Prostate gland (tissue), 2 donors: ENCODE measurements at regions not wholly inside any gene's neighbourhood (a gene's known extent, or its start where the extent isn't known, plus 50 kb on each side); places are given as distances from the start of the nearest gene placed in this dataset.

Experiments
- POLR2A ChIP-seq: fragments of 450-650 bp; IDR thresholded peaks from one replicate; pipeline ENCODE4 v1.6.1; 2016; ENCODE audit warnings: antibody characterized with exemption, mild to moderate bottlenecking
- TF ChIP-seq, protein P1 (sequence below), 4 experiments: fragments of 200-600 bp in 2 of 4; fragments of 450-650 bp in 2 of 4; sonication (generic) in 2 of 4; IDR thresholded peaks; 1 replicate in 3 of 4; 2 replicates in 1 of 4; pipeline ENCODE4 v1.5.1; 2016 to 2019; ENCODE audit warnings: antibody characterized with exemption in 4 of 4, mild to moderate bottlenecking in 2 of 4, moderate library complexity in 2 of 4

GRCh38 chr7:84845971-84846370 lies 340.9 kb downstream of the SEMA3D start:
- TF ChIP-seq POLR2A, result no peak
- TF ChIP-seq, protein P1, sequence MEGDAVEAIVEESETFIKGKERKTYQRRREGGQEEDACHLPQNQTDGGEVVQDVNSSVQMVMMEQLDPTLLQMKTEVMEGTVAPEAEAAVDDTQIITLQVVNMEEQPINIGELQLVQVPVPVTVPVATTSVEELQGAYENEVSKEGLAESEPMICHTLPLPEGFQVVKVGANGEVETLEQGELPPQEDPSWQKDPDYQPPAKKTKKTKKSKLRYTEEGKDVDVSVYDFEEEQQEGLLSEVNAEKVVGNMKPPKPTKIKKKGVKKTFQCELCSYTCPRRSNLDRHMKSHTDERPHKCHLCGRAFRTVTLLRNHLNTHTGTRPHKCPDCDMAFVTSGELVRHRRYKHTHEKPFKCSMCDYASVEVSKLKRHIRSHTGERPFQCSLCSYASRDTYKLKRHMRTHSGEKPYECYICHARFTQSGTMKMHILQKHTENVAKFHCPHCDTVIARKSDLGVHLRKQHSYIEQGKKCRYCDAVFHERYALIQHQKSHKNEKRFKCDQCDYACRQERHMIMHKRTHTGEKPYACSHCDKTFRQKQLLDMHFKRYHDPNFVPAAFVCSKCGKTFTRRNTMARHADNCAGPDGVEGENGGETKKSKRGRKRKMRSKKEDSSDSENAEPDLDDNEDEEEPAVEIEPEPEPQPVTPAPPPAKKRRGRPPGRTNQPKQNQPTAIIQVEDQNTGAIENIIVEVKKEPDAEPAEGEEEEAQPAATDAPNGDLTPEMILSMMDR (IDR thresholded peaks at IDR 0.05), result no peak
